GM12878 (cell line): ENCODE measurements at regions not wholly inside any gene's neighbourhood (a gene's known extent, or its start where the extent isn't known, plus 50 kb on each side); places are given as distances from the start of the nearest gene placed in this dataset.

Experiments
- ATAC-seq: fragments of 200-7000 bp; cut with Tn5 transposase; 3 replicates; pipeline ENCODE4 v1.9.1; 2020; ENCODE audit warnings: mild to moderate bottlenecking, moderate library complexity
- BruUV-seq: library from RNA; stranded (reverse); fragments of 400-500 nt; replicated peaks from 2 replicates; lab custom pipeline; 2021; lab: Mats Ljungman, UMichigan
- CTCF ChIA-PET: fragments of 300-600 bp; sonication (Branson Sonifier 250); formaldehyde crosslinking; extraction: SDS; loops from one replicate; lab custom pipeline; 2021; ENCODE audit warnings: inconsistent platforms; lab: Yijun Ruan, JAX
- POLR2A ChIA-PET: fragments of 350-600 bp; formaldehyde crosslinking; extraction: SDS; loops from one replicate; lab custom pipeline; 2021; ENCODE audit warnings: inconsistent platforms; lab: Charles Lee
- RAD21 ChIA-PET: fragments of 300-600 bp; sonication (Branson Sonifier 250); formaldehyde crosslinking; loops from one replicate; lab custom pipeline; 2023; ENCODE audit warnings: antibody characterized with exemption; ENCODE audit not compliant: unreplicated experiment; lab: Charles Lee
- SMC1A ChIA-PET: fragments of 300-600 bp; sonication (Branson Sonifier 250); formaldehyde crosslinking; loops from one replicate; lab custom pipeline; 2023; ENCODE audit not compliant: unreplicated experiment, uncharacterized antibody; lab: Charles Lee
- DNase-seq: peaks from one replicate; pipeline ENCODE4 v3.0.0-alpha.2; 2011; ENCODE audit warnings: low read depth, low spot score
- FAIRE-seq: peaks from 3 replicates; lab custom pipeline; 2011; peaks lifted over from hg19 to GRCh38; lab: Jason Lieb, UNC
- H2AFZ ChIP-seq: 2 replicates; pipeline ENCODE4 v1.6.0; 2011; ENCODE audit warnings: low read depth, low read length, control low read depth; ENCODE audit not compliant: control insufficient read depth
- H3K27ac ChIP-seq: 2 replicates; pipeline ENCODE4 v1.5.1; 2011; ENCODE audit warnings: control low read depth; ENCODE audit not compliant: control insufficient read depth, insufficient read depth
- H3K27me3 ChIP-seq, 2 experiments: replicated peaks in 1 of 2; 2 replicates each; pipeline versions ENCODE4 v1.6.0 to v1.6.1; 2011; ENCODE audit warnings: low read length in 1 of 2; ENCODE audit not compliant: control insufficient read depth in 2 of 2, insufficient read depth in 2 of 2
- H3K36me3 ChIP-seq, 2 experiments: 2 replicates each; pipeline ENCODE4 v1.5.1; 2011; ENCODE audit warnings: low read length in 1 of 2; ENCODE audit not compliant: control insufficient read depth in 2 of 2, insufficient read depth in 2 of 2
- H3K4me1 ChIP-seq: 2 replicates; pipeline ENCODE4 v1.6.1; 2011; ENCODE audit warnings: mild to moderate bottlenecking, low read length, moderate library complexity, mixed read lengths; ENCODE audit not compliant: control insufficient read depth, insufficient read depth
- H3K4me2 ChIP-seq: 2 replicates; pipeline ENCODE4 v1.6.0; 2011; ENCODE audit warnings: control low read depth; ENCODE audit not compliant: control insufficient read depth, insufficient read depth
- H3K4me3 ChIP-seq: fragments of 200-600 bp; sonication (generic); 2 replicates; pipeline ENCODE4 v1.5.1; 2016
- H3K79me2 ChIP-seq: 2 replicates; pipeline ENCODE4 v1.6.0; 2011; ENCODE audit warnings: low read length; ENCODE audit not compliant: control insufficient read depth, insufficient read depth
- H3K9ac ChIP-seq: 2 replicates; pipeline ENCODE4 v1.8.0; 2011; ENCODE audit warnings: low read length, control low read depth, mixed read lengths; ENCODE audit not compliant: control insufficient read depth, insufficient read depth
- H3K9me3 ChIP-seq: replicated peaks from 3 replicates; pipeline ENCODE4 v1.5.1; 2011; ENCODE audit warnings: mild to moderate bottlenecking, low read length; ENCODE audit not compliant: control insufficient read depth, insufficient read depth
- H4K20me1 ChIP-seq: 2 replicates; pipeline ENCODE4 v1.6.0; 2011; ENCODE audit not compliant: control insufficient read depth, insufficient read depth
- CBX3 ChIP-seq: fragments of 200-600 bp; sonication (generic); IDR thresholded peaks from 2 replicates; pipeline ENCODE4 v1.6.1; 2016; ENCODE audit warnings: low read depth, borderline replicate concordance
- JUND ChIP-seq: IDR thresholded peaks from 2 replicates; pipeline ENCODE4 v1.6.1; 2012; ENCODE audit warnings: low read depth, mild to moderate bottlenecking, low read length, improper control_type of control experiment, moderate library complexity
- SMC3 ChIP-seq: IDR thresholded peaks from 2 replicates; pipeline ENCODE4 v1.6.1; 2011; ENCODE audit warnings: low read length, improper control_type of control experiment, borderline replicate concordance
- SRF ChIP-seq, 2 experiments: IDR thresholded peaks; 2 replicates each; pipeline ENCODE4 v1.6.1; 2011; ENCODE audit warnings: low read depth in 2 of 2, low read length in 2 of 2, mild to moderate bottlenecking in 1 of 2, moderate library complexity in 1 of 2
- SUPT20H ChIP-seq: IDR thresholded peaks from 2 replicates; pipeline ENCODE4 v1.6.1; 2011; ENCODE audit warnings: low read depth, mild to moderate bottlenecking, low read length, moderate library complexity, borderline replicate concordance; ENCODE audit not compliant: control insufficient read depth
- TCF7 ChIP-seq: IDR thresholded peaks from 2 replicates; pipeline ENCODE4 v1.6.1; 2014; ENCODE audit warnings: antibody characterized with exemption, borderline replicate concordance
- YBX1 ChIP-seq: fragments of 450-650 bp; IDR thresholded peaks from 2 replicates; pipeline ENCODE4 v1.6.1; 2016; ENCODE audit warnings: antibody characterized with exemption
- WGBS: methylation state at CpG from one replicate; pipeline ENCODE4 v1.1.6; 2016; ENCODE audit warnings: low lambda C conversion rate; ENCODE audit not compliant: insufficient replicate concordance, insufficient coverage; ENCODE audit errors: missing lambda C conversion rate; 5-methylcytosine and 5-hydroxymethylcytosine counted together
- in situ Hi-C: fragments of 300-500 bp; cut with MboI; formaldehyde crosslinking; loops from 9 replicates; pipeline ENCODE4 v1.14.3; 2018; ENCODE audit warnings: mixed read lengths
- intact Hi-C: fragments of 100-400 bp; cut with micrococcal nuclease; formaldehyde crosslinking; loops from one replicate; pipeline ENCODE4 v1.14.2; 2022; ENCODE audit not compliant: unreplicated experiment
- TF ChIP-seq, protein P1 (sequence below): fragments of 450-650 bp; IDR thresholded peaks from 2 replicates; pipeline ENCODE4 v1.6.1; 2018; ENCODE audit warnings: mild to moderate bottlenecking, low read depth, moderate library complexity; ENCODE audit not compliant: partially characterized antibody
- TF ChIP-seq, protein P2 (sequence below): IDR thresholded peaks from 2 replicates; pipeline ENCODE4 v1.6.1; 2011; ENCODE audit warnings: borderline replicate concordance, low read depth, mild to moderate bottlenecking, moderate library complexity, mixed read lengths, low read length; ENCODE audit not compliant: insufficient read depth; ENCODE audit errors: extremely low read length
- TF ChIP-seq, protein P3 (sequence below): IDR thresholded peaks from 2 replicates; pipeline ENCODE4 v1.6.1; 2011; ENCODE audit warnings: borderline replicate concordance, low read depth, mild to moderate bottlenecking, moderate library complexity, low read length; ENCODE audit not compliant: insufficient read depth, poor library complexity, severe bottlenecking

DNA sequence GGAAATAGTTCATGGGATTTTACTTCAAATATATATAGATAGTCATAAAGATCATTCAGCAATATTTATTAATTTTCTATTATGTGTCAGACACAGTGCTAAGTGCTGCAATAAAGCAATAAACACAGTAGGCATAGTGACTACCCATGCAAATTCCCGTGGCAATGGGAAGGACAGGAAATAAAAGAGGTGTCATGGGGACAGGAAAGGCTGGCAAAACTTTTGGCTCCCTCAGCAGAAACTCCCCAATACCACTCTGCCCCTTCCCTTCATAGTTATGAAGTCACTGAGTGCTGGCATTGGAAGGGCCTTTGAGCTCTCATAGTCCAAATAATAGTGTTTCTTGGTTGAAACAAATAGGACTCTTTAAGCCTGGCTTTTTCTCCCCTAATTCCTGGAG is 104.4 kb upstream of the DPT start (continued):
- TF ChIP-seq, protein P1, sequence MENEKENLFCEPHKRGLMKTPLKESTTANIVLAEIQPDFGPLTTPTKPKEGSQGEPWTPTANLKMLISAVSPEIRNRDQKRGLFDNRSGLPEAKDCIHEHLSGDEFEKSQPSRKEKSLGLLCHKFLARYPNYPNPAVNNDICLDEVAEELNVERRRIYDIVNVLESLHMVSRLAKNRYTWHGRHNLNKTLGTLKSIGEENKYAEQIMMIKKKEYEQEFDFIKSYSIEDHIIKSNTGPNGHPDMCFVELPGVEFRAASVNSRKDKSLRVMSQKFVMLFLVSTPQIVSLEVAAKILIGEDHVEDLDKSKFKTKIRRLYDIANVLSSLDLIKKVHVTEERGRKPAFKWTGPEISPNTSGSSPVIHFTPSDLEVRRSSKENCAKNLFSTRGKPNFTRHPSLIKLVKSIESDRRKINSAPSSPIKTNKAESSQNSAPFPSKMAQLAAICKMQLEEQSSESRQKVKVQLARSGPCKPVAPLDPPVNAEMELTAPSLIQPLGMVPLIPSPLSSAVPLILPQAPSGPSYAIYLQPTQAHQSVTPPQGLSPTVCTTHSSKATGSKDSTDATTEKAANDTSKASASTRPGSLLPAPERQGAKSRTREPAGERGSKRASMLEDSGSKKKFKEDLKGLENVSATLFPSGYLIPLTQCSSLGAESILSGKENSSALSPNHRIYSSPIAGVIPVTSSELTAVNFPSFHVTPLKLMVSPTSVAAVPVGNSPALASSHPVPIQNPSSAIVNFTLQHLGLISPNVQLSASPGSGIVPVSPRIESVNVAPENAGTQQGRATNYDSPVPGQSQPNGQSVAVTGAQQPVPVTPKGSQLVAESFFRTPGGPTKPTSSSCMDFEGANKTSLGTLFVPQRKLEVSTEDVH, result no peak
- no peak for TF ChIP-seq YBX1
- no peak for TF ChIP-seq SUPT20H
- TF ChIP-seq SMC3, result no peak
- TF ChIP-seq, protein P2, sequence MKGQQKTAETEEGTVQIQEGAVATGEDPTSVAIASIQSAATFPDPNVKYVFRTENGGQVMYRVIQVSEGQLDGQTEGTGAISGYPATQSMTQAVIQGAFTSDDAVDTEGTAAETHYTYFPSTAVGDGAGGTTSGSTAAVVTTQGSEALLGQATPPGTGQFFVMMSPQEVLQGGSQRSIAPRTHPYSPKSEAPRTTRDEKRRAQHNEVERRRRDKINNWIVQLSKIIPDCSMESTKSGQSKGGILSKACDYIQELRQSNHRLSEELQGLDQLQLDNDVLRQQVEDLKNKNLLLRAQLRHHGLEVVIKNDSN, result no peak
- TF ChIP-seq CBX3, result no peak
- no peak for TF ChIP-seq JUND
- TF ChIP-seq, all 136 proteins: peak for 0

DNA sequence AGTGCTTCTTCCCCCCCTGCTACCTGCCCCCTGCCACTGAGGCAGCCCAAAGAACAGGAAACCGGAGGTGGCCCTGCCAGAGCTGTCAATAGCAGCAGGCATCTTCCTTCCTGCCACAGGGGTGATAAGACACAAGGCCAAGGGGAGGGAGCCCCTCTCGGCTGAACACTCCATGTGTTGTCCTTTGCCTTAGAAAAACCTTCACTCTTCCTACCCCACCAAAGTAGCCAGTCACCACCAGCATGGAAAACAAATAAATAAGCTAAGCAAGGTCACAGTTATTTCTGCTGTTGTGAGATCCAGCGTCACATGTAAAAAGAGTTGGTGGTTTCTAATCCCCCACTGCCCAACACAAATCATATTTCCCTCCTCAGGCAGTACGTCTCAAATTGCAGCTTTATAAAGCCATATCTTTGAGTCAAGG is 104.8 kb upstream of the DPT start:
- 10% methylated on average over 4 of the region's 4 CpGs for WGBS

More for the DNA sequence above, 104.8 kb upstream of the DPT start:
- no TSS peak for BruUV-seq
- Histone ChIP-seq H4K20me1 (no peaks in the 10 kb centered on the region), H3K4me3 (no peak overlapping the region), H3K4me1 (no peaks in the 10 kb centered on the region), H3K36me3 (no peaks in the 10 kb centered on the region)
- ATAC-seq, result peak; percentile 59
- POLR2A ChIA-PET, result interaction anchor here (0.6 to 1.8 kb wide), 4 partner anchors 8 to 274 kb away, joined by 3 to 4 read pairs (median 3); no protein-coding TSS in a partner anchor
- TF ChIP-seq, protein P3, sequence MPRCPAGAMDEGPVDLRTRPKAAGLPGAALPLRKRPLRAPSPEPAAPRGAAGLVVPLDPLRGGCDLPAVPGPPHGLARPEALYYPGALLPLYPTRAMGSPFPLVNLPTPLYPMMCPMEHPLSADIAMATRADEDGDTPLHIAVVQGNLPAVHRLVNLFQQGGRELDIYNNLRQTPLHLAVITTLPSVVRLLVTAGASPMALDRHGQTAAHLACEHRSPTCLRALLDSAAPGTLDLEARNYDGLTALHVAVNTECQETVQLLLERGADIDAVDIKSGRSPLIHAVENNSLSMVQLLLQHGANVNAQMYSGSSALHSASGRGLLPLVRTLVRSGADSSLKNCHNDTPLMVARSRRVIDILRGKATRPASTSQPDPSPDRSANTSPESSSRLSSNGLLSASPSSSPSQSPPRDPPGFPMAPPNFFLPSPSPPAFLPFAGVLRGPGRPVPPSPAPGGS, result no peak
- TF ChIP-seq TCF7 (no peak), SRF (IDR thresholded peaks at IDR 0.05; ENCODE audit: low read depth in 2 of 2, low read length in 2 of 2) (no peak)
- TF ChIP-seq, protein P2, result no peak
- TF ChIP-seq, all 136 proteins: peak for 0
- Histone ChIP-seq H3K79me2 (no peaks in the 10 kb centered on the region), H3K4me2 (no peak overlapping the region), H3K27ac (no peak overlapping the region), H3K27me3 (no peaks in the 10 kb centered on the region), H2AFZ (no peak overlapping the region), H3K9ac (no peak overlapping the region), H3K9me3 (no peaks in the 10 kb centered on the region)
- ChIA-PET CTCF (interaction anchor here (0.6 to 1.1 kb wide), 4 partner anchors 11 to 229 kb away, joined by 3 read pairs; no protein-coding TSS in a partner anchor), SMC1A (interaction anchor here (0.6 to 1.4 kb wide), 9 partner anchors 9 to 275 kb away, joined by 3 to 7 read pairs (median 4); no protein-coding TSS in a partner anchor), RAD21 (interaction anchor here (0.8 to 1.6 kb wide), 7 partner anchors 9 to 300 kb away, joined by 3 to 5 read pairs (median 3); no protein-coding TSS in a partner anchor)
- intact Hi-C loops (no loop called here), in situ Hi-C loops (no loop called here)
- DNase-seq (no peak), FAIRE-seq (no peak)
